ENCODE measurements at regions not wholly inside any gene's neighbourhood (a gene's known extent, or its start where the extent isn't known, plus 50 kb on each side); places are given as distances from the start of the nearest gene placed in this dataset.

- TF ChIP-seq EZH2 (IDR thresholded peaks at IDR 0.05; ENCODE audit: low read length), result no peak
- TF ChIP-seq CTCF (optimal IDR thresholded peaks at IDR 0.05 in 1 of 3, IDR thresholded peaks at IDR 0.05 in 1 of 3, conservative IDR thresholded peaks at IDR 0.05 in 1 of 3; ENCODE audit: extremely low read depth in 1 of 3, insufficient read depth in 2 of 3, low read length in 3 of 3), result no peak
- DNase-seq (ENCODE audit: low read depth, low spot score) (no peak), FAIRE-seq (no peak)
- H3K4me1 ChIP-seq (ENCODE audit: control insufficient read depth, extremely low read depth, insufficient read depth, low read length), result no peaks in the 10 kb centered on the region
- no peak overlapping the region for H3K9ac ChIP-seq (ENCODE audit: control insufficient read depth, extremely low read depth, insufficient read depth, low read length)
- H3K36me3 ChIP-seq (ENCODE audit: control insufficient read depth in 2 of 2, extremely low read depth in 1 of 2, insufficient read depth in 2 of 2, low read length in 2 of 2), result no peaks in the 10 kb centered on the region
- no peak overlapping the region for H2AFZ ChIP-seq (ENCODE audit: control insufficient read depth, low read length)
- no peak overlapping the region for H3K27ac ChIP-seq (ENCODE audit: control insufficient read depth, insufficient read depth, low read length)
- no peaks in the 10 kb centered on the region for H3K9me1 ChIP-seq (ENCODE audit: control insufficient read depth, extremely low read depth, insufficient read depth, low read length)
- dilution Hi-C loops (cut with MboI; ENCODE audit: extremely low pct_ligation_motif_present, low sequenced_read_pairs), result no loop called here
- H4K20me1 ChIP-seq (ENCODE audit: control insufficient read depth, extremely low read depth, insufficient read depth, low read length), result no peaks in the 10 kb centered on the region
- no peak overlapping the region for H3K4me2 ChIP-seq (ENCODE audit: control insufficient read depth, extremely low read depth, insufficient read depth, low read depth, low read length)
- no peak overlapping the region for H3K4me3 ChIP-seq (ENCODE audit: control insufficient read depth in 2 of 3, extremely low read depth in 1 of 3, insufficient read depth in 2 of 3, low read depth in 1 of 3, low read length in 3 of 3)
- no peaks in the 10 kb centered on the region for H3K27me3 ChIP-seq (ENCODE audit: control insufficient read depth, extremely low read depth, insufficient read depth, low read length)
- no peaks in the 10 kb centered on the region for H3K79me2 ChIP-seq (ENCODE audit: control insufficient read depth, insufficient read depth, low read length)
- no peaks in the 10 kb centered on the region for H3K9me3 ChIP-seq (ENCODE audit: control insufficient read depth, low read depth, low read length)
These were observed 543.7 kb downstream of the DMRTA1 start for GRCh38 chr9:22990349-22990748.

- H3K4me1 ChIP-seq (ENCODE audit: control insufficient read depth, extremely low read depth, insufficient read depth, low read length), result no peaks in the 10 kb centered on the region
- H3K4me2 ChIP-seq (ENCODE audit: control insufficient read depth, extremely low read depth, insufficient read depth, low read depth, low read length), result no peak overlapping the region
- no peak overlapping the region for H3K4me3 ChIP-seq (ENCODE audit: control insufficient read depth in 2 of 3, extremely low read depth in 1 of 3, insufficient read depth in 2 of 3, low read depth in 1 of 3, low read length in 3 of 3)
- no peak overlapping the region for H2AFZ ChIP-seq (ENCODE audit: control insufficient read depth, low read length)
- H3K27me3 ChIP-seq (ENCODE audit: control insufficient read depth, extremely low read depth, insufficient read depth, low read length), result no peaks in the 10 kb centered on the region
- no peak for TF ChIP-seq EZH2 (IDR thresholded peaks at IDR 0.05; ENCODE audit: low read length)
- H3K9ac ChIP-seq (ENCODE audit: control insufficient read depth, extremely low read depth, insufficient read depth, low read length), result no peak overlapping the region
- dilution Hi-C loops (cut with MboI; ENCODE audit: extremely low pct_ligation_motif_present, low sequenced_read_pairs), result no loop called here
- H3K79me2 ChIP-seq (ENCODE audit: control insufficient read depth, insufficient read depth, low read length), result no peaks in the 10 kb centered on the region
- no peak overlapping the region for H3K27ac ChIP-seq (ENCODE audit: control insufficient read depth, insufficient read depth, low read length)
- FAIRE-seq (no peak), DNase-seq (ENCODE audit: low read depth, low spot score) (no peak)
- H3K9me1 ChIP-seq (ENCODE audit: control insufficient read depth, extremely low read depth, insufficient read depth, low read length), result no peaks in the 10 kb centered on the region
- no peaks in the 10 kb centered on the region for H3K36me3 ChIP-seq (ENCODE audit: control insufficient read depth in 2 of 2, extremely low read depth in 1 of 2, insufficient read depth in 2 of 2, low read length in 2 of 2)
- no peaks in the 10 kb centered on the region for H3K9me3 ChIP-seq (ENCODE audit: control insufficient read depth, low read depth, low read length)
- no peaks in the 10 kb centered on the region for H4K20me1 ChIP-seq (ENCODE audit: control insufficient read depth, extremely low read depth, insufficient read depth, low read length)
These were observed 546.2 kb downstream of the DMRTA1 start for GRCh38 chr9:22992780-22993179.

- Histone ChIP-seq H3K36me3 (ENCODE audit: control insufficient read depth in 2 of 2, extremely low read depth in 1 of 2, insufficient read depth in 2 of 2, low read length in 2 of 2) (no peaks in the 10 kb centered on the region), H3K27me3 (ENCODE audit: control insufficient read depth, extremely low read depth, insufficient read depth, low read length) (no peaks in the 10 kb centered on the region), H3K4me2 (ENCODE audit: control insufficient read depth, extremely low read depth, insufficient read depth, low read depth, low read length) (no peak overlapping the region), H2AFZ (ENCODE audit: control insufficient read depth, low read length) (no peak overlapping the region), H3K9ac (ENCODE audit: control insufficient read depth, extremely low read depth, insufficient read depth, low read length) (no peak overlapping the region), H3K27ac (ENCODE audit: control insufficient read depth, insufficient read depth, low read length) (no peak overlapping the region), H3K4me3 (ENCODE audit: control insufficient read depth in 2 of 3, extremely low read depth in 1 of 3, insufficient read depth in 2 of 3, low read depth in 1 of 3, low read length in 3 of 3) (no peak overlapping the region), H3K4me1 (ENCODE audit: control insufficient read depth, extremely low read depth, insufficient read depth, low read length) (no peaks in the 10 kb centered on the region), H3K79me2 (ENCODE audit: control insufficient read depth, insufficient read depth, low read length) (no peaks in the 10 kb centered on the region), H3K9me3 (ENCODE audit: control insufficient read depth, low read depth, low read length) (no peaks in the 10 kb centered on the region), H4K20me1 (ENCODE audit: control insufficient read depth, extremely low read depth, insufficient read depth, low read length) (no peaks in the 10 kb centered on the region), H3K9me1 (ENCODE audit: control insufficient read depth, extremely low read depth, insufficient read depth, low read length) (no peaks in the 10 kb centered on the region)
- FAIRE-seq (no peak), DNase-seq (ENCODE audit: low read depth, low spot score) (no peak)
- TF ChIP-seq CTCF (optimal IDR thresholded peaks at IDR 0.05 in 1 of 3, IDR thresholded peaks at IDR 0.05 in 1 of 3, conservative IDR thresholded peaks at IDR 0.05 in 1 of 3; ENCODE audit: extremely low read depth in 1 of 3, insufficient read depth in 2 of 3, low read length in 3 of 3), result no peak
- TF ChIP-seq EZH2 (IDR thresholded peaks at IDR 0.05; ENCODE audit: low read length), result no peak
- dilution Hi-C loops (cut with MboI; ENCODE audit: extremely low pct_ligation_motif_present, low sequenced_read_pairs), result no loop called here
These were observed 551.3 kb downstream of the DMRTA1 start for GRCh38 chr9:22997923-22998322.
